K562 (cell line): ENCODE measurements at regions not wholly inside any gene's neighbourhood (a gene's known extent, or its start where the extent isn't known, plus 50 kb on each side); places are given as distances from the start of the nearest gene placed in this dataset.

Source experiments
- ATAC-seq: fragments of 200-7000 bp; cut with Tn5 transposase; 3 replicates; pipeline ENCODE4 v1.9.1; 2020; ENCODE audit warnings: moderate library complexity
- BruUV-seq: library from RNA; stranded (reverse); fragments of 400-500 nt; replicated peaks from 2 replicates; lab custom pipeline; 2021; lab: Mats Ljungman, UMichigan
- CTCF ChIA-PET: fragments of 300-600 bp; formaldehyde crosslinking; extraction: SDS; loops from one replicate; lab custom pipeline; 2021; ENCODE audit warnings: low intra/inter-chr PET ratio; lab: Yijun Ruan, JAX
- POLR2A ChIA-PET: fragments of 300-600, 350-650 bp; sonication (Branson Sonifier 250); formaldehyde crosslinking; extraction: SDS; loops from one replicate; lab custom pipeline; 2021; ENCODE audit warnings: antibody characterized with exemption, inconsistent platforms; lab: Yijun Ruan, JAX
- DNase-seq, 4 experiments: peaks; one replicate each; pipeline versions ENCODE4 v3.0.0 to v3.0.0-alpha.2; 2011 to 2018; ENCODE audit warnings: low spot score in 3 of 4, mixed read lengths in 3 of 4; ENCODE audit errors: extremely low read depth in 1 of 4
- FAIRE-seq: peaks from 2 replicates; lab custom pipeline; 2011; peaks lifted over from hg19 to GRCh38; lab: Jason Lieb, UNC
- H2AFZ ChIP-seq: 2 replicates; pipeline ENCODE4 v1.6.0; 2011; ENCODE audit warnings: low read depth, low read length, control low read depth, inconsistent platforms
- H3K27ac ChIP-seq: fragments of 200-600 bp; 3 replicates; pipeline ENCODE4 v1.8.0; 2011; ENCODE audit warnings: low read depth, mild to moderate bottlenecking, control low read depth, inconsistent platforms, low read length, moderate library complexity, mixed read lengths; ENCODE audit errors: extremely low read depth
- H3K27me3 ChIP-seq, 2 experiments: fragments of 300-600 bp in 1 of 2; 2 replicates in 1 of 2; 3 replicates in 1 of 2; pipeline versions ENCODE4 v1.6.0 to v1.8.0; 2011; ENCODE audit warnings: inconsistent platforms in 2 of 2, low read length in 2 of 2, mild to moderate bottlenecking in 1 of 2, mixed read lengths in 1 of 2, moderate library complexity in 1 of 2; ENCODE audit not compliant: control insufficient read depth in 2 of 2, insufficient read depth in 2 of 2
- H3K36me3 ChIP-seq: fragments of 300-600 bp; 3 replicates; pipeline ENCODE4 v1.8.0; 2011; ENCODE audit warnings: mild to moderate bottlenecking, low read length, inconsistent platforms; ENCODE audit not compliant: control insufficient read depth, insufficient read depth
- H3K4me1 ChIP-seq, 2 experiments: fragments of 200-600 bp in 1 of 2; replicated peaks in 1 of 2; 2 replicates in 1 of 2; 3 replicates in 1 of 2; pipeline versions ENCODE4 v1.5.1 to v1.8.0; 2011; ENCODE audit warnings: inconsistent platforms in 2 of 2, low read length in 2 of 2, mild to moderate bottlenecking in 1 of 2, mixed read lengths in 1 of 2, moderate library complexity in 1 of 2; ENCODE audit not compliant: control insufficient read depth in 2 of 2, insufficient read depth in 2 of 2
- H3K4me2 ChIP-seq: 2 replicates; pipeline ENCODE4 v1.6.1; 2011; ENCODE audit warnings: low read length, control low read depth, inconsistent platforms, mixed read lengths; ENCODE audit not compliant: insufficient read depth
- H3K4me3 ChIP-seq: fragments of 200-600 bp; sonication (generic), shearing (Covaris generic); 2 replicates; pipeline ENCODE4 v1.5.1; 2016; ENCODE audit warnings: control low read depth, inconsistent platforms
- H3K79me2 ChIP-seq: fragments of 200-600 bp; 3 replicates; pipeline ENCODE4 v1.8.0; 2011; ENCODE audit warnings: low read length, inconsistent platforms; ENCODE audit not compliant: control insufficient read depth, insufficient read depth
- H3K9ac ChIP-seq, 2 experiments: 2 replicates each; pipeline versions ENCODE4 v1.6.0 to v1.6.1; 2011; ENCODE audit warnings: low read depth in 2 of 2, low read length in 2 of 2, control low read depth in 1 of 2, inconsistent platforms in 1 of 2, mild to moderate bottlenecking in 1 of 2, mixed read lengths in 1 of 2; ENCODE audit not compliant: insufficient read depth in 1 of 2
- H3K9me1 ChIP-seq: one replicate; pipeline ENCODE4 v1.6.0; 2011; ENCODE audit warnings: inconsistent platforms, mild to moderate bottlenecking, low read length, moderate library complexity; ENCODE audit not compliant: control insufficient read depth, insufficient read depth
- H3K9me3 ChIP-seq: replicated peaks from 2 replicates; pipeline ENCODE4 v1.5.1; 2011; ENCODE audit warnings: low read depth, low read length, inconsistent platforms; ENCODE audit not compliant: control insufficient read depth, insufficient read depth
- H4K20me1 ChIP-seq: replicated peaks from 2 replicates; pipeline ENCODE4 v1.6.1; 2011; ENCODE audit warnings: low read length, inconsistent platforms, mixed read lengths; ENCODE audit not compliant: control insufficient read depth, insufficient read depth
- ATF4 ChIP-seq: fragments of 450-650 bp; formaldehyde crosslinking; IDR thresholded peaks from 2 replicates; pipeline ENCODE4 v1.4.0; 2022; ENCODE audit warnings: mild to moderate bottlenecking, moderate library complexity
- CUX1 ChIP-seq: fragments of 200-800 bp; sonication (Bioruptor generic); IDR thresholded peaks from 2 replicates; pipeline ENCODE4 v1.6.1; 2016; ENCODE audit warnings: missing genetic modification characterization, missing compliant biosample characterization
- GTF2A2 ChIP-seq: IDR thresholded peaks from 2 replicates; pipeline ENCODE4 v1.6.1; 2016; ENCODE audit warnings: mild to moderate bottlenecking, missing genetic modification characterization, missing compliant biosample characterization
- HOMEZ ChIP-seq: fragments of 250-450 bp; sonication (Bioruptor Pico); IDR thresholded peaks from 2 replicates; pipeline ENCODE4 v1.4.0; 2020; ENCODE audit warnings: mild to moderate bottlenecking, moderate library complexity
- HSF4 ChIP-seq: fragments of 250-450 bp; sonication (Bioruptor Pico); IDR thresholded peaks from 2 replicates; pipeline ENCODE4 v2.1.2; 2022; ENCODE audit warnings: mild to moderate bottlenecking, moderate library complexity, borderline replicate concordance
- NR4A1 ChIP-seq, 2 experiments: fragments of 250-450 bp in 1 of 2; fragments of 450-650 bp in 1 of 2; sonication (Bioruptor Pico) in 1 of 2; IDR thresholded peaks; 2 replicates each; pipeline versions ENCODE4 v1.4.0 to v1.6.1; 2016 to 2020; ENCODE audit warnings: mild to moderate bottlenecking in 2 of 2, missing compliant biosample characterization in 1 of 2, missing genetic modification characterization in 1 of 2, moderate library complexity in 1 of 2
- POLR2A ChIP-seq: fragments of 450-650 bp; conservative IDR thresholded peaks from 2 replicates; pipeline ENCODE4 v1.6.1; 2016
- PTTG1 ChIP-seq: fragments of 450-650 bp; IDR thresholded peaks from 2 replicates; pipeline ENCODE4 v1.6.1; 2016; ENCODE audit warnings: low read depth, mild to moderate bottlenecking, missing genetic modification characterization, missing compliant biosample characterization
- RCOR1 ChIP-seq, 2 experiments: IDR thresholded peaks; 2 replicates each; pipeline ENCODE4 v1.6.1; 2012; ENCODE audit warnings: low read depth in 2 of 2, low read length in 2 of 2, borderline replicate concordance in 1 of 2, improper control_type of control experiment in 1 of 2
- RNF2 ChIP-seq: sonication (generic); IDR thresholded peaks from 2 replicates; pipeline ENCODE4 v1.6.1; 2016
- ZNF146 ChIP-seq: IDR thresholded peaks from one replicate; pipeline ENCODE4 v1.6.1; 2018; ENCODE audit warnings: missing compliant biosample characterization; ENCODE audit not compliant: unreplicated experiment
- ZNF217 ChIP-seq: sonication (generic); formaldehyde crosslinking; IDR thresholded peaks from 2 replicates; pipeline ENCODE4 v1.8.0; 2022; ENCODE audit warnings: mild to moderate bottlenecking, missing genetic modification reagents
- ZNF644 ChIP-seq: fragments of 200-800 bp; sonication (Bioruptor generic); IDR thresholded peaks from 2 replicates; pipeline ENCODE4 v1.6.1; 2016; ENCODE audit warnings: low read depth, missing genetic modification characterization, missing compliant biosample characterization
- ZNF655 ChIP-seq: fragments of 250-450 bp; sonication (Bioruptor Pico); IDR thresholded peaks from 2 replicates; pipeline ENCODE4 v1.5.0; 2021
- WGBS: fragments of 100-300 bp; shearing (Covaris generic); methylation state at CpG from one replicate; pipeline ENCODE4 v1.1.6; 2016; ENCODE audit warnings: low coverage, mixed read lengths; ENCODE audit not compliant: insufficient coverage; ENCODE audit errors: missing lambda C conversion rate; 5-methylcytosine and 5-hydroxymethylcytosine counted together
- in situ Hi-C: fragments of 300-500 bp; cut with MboI; formaldehyde crosslinking; loops from 4 replicates; pipeline ENCODE4 v1.15.0; 2018; ENCODE audit warnings: inconsistent platforms, mixed read lengths
- intact Hi-C: fragments of 100-400 bp; cut with micrococcal nuclease; formaldehyde crosslinking; loops from 2 replicates; pipeline ENCODE4 v1.14.2; 2022

GRCh38 chr22:48710410-48710809 is 1117.3 kb downstream of the BRD1 start:
- whole genome bisulfite sequencing, result 2% methylated on average over 8 of the region's 11 CpGs
- in situ Hi-C loops, result no loop called here
- no peaks in the 10 kb centered on the region for H3K79me2 ChIP-seq

More at GRCh38 chr22:48710410-48710809, 1117.3 kb downstream of the BRD1 start:
- intact Hi-C loops, result no loop called here
- H3K9me1 ChIP-seq, result no peaks in the 10 kb centered on the region
- no peak for ATAC-seq
- H2AFZ ChIP-seq, result no peak overlapping the region
- no peak overlapping the region for H3K27ac ChIP-seq
- H3K4me3 ChIP-seq, result no peak overlapping the region
- H3K36me3 ChIP-seq, result no peaks in the 10 kb centered on the region
- no TSS peak for BruUV-seq
- TF ChIP-seq NR4A1 (CRISPR knock-in tag; IDR thresholded peaks at IDR 0.05), result no peak
- no peak for TF ChIP-seq NR4A1 (tag; IDR thresholded peaks at IDR 0.05)
- no peak for TF ChIP-seq ATF4 (CRISPR knock-in tag)
- TF ChIP-seq ZNF655, result no peak
- no peak for TF ChIP-seq ZNF644 (tag)
- TF ChIP-seq POLR2A, result no peak
- no peak for TF ChIP-seq ZNF217 (CRISPR knock-in tag)
- no peak for TF ChIP-seq CUX1 (CRISPR knock-in tag)
- no peak for TF ChIP-seq PTTG1 (tag)
- TF ChIP-seq ZNF146 (CRISPR knock-in tag), result no peak
- TF ChIP-seq GTF2A2 (tag), result no peak
- TF ChIP-seq RCOR1 (IDR thresholded peaks at IDR 0.05; ENCODE audit: borderline replicate concordance in 1 of 2, low read depth in 2 of 2, low read length in 2 of 2), result no peak
- TF ChIP-seq HSF4 (CRISPR knock-in tag), result no peak
- TF ChIP-seq HOMEZ, result no peak
- TF ChIP-seq RNF2, result no peak
- TF ChIP-seq, all 486 proteins: peak for 0
- FAIRE-seq (no peak), DNase-seq (no peak)
- Histone ChIP-seq H3K4me2 (no peak overlapping the region), H3K27me3 (peaks cover 0 to 7% of the 10 kb centered on the region in 2 experiments; a peak in 2 of 5 replicates), H3K4me1 (no peaks in the 10 kb centered on the region), H3K9ac (no peak overlapping the region), H4K20me1 (no peaks in the 10 kb centered on the region), H3K9me3 (no peaks in the 10 kb centered on the region)
- CTCF ChIA-PET, result no interaction called here
- POLR2A ChIA-PET, result no interaction called here
